Stimulated activated CD8-positive, alpha-beta memory T cell treated with anti-CD3 and anti-CD28 coated beads, Interleukin-4, amount 100 ng/mL, for 4 hours (primary cell): ENCODE measurements at regions not wholly inside any gene's neighbourhood (a gene's known extent, or its start where the extent isn't known, plus 50 kb on each side); places are given as distances from the start of the nearest gene placed in this dataset.

Experiments
- DNase-seq, 2 donors: peaks; one replicate each; pipeline ENCODE4 v3.0.0-alpha.2; 2020; ENCODE audit warnings: low read depth in 2 of 2, low spot score in 1 of 2

- DNase-seq, result no peak
Measured at GRCh38 chr12:76259106-76259505, 89.1 kb downstream of the BBS10 start.

GRCh38 chr12:76256904-76257303 is 91.3 kb downstream of the BBS10 start:
- DNase-seq, result no peak

GRCh38 chr12:76256321-76256720 is 91.9 kb downstream of the BBS10 start:
- DNase-seq, result no peak

- DNase-seq, result no peak
Measured at GRCh38 chr12:76255692-76256091, 92.5 kb downstream of the BBS10 start.

- DNase-seq, result no peak
Measured at GRCh38 chr12:76255281-76255680, 92.9 kb downstream of the BBS10 start.

GRCh38 chr12:76252031-76252430 is 96.2 kb downstream of the BBS10 start:
- DNase-seq, result no peak

GRCh38 chr12:76250256-76250655 is 98.0 kb downstream of the BBS10 start:
- DNase-seq, result no peak

GRCh38 chr12:76249501-76249900 is 98.7 kb downstream of the BBS10 start:
- DNase-seq, result no peak

- no peak for DNase-seq
Measured at GRCh38 chr12:76247992-76248391, 100.2 kb downstream of the BBS10 start.

GRCh38 chr12:76247026-76247646 is 101.1 kb downstream of the BBS10 start:
- DNase-seq, result no peak

- DNase-seq, result no peak
Measured at GRCh38 chr12:76246611-76247010, 101.6 kb downstream of the BBS10 start.

GRCh38 chr12:76244300-76244699 is 103.9 kb downstream of the BBS10 start:
- DNase-seq, result no peak

- no peak for DNase-seq
Measured at GRCh38 chr12:76242813-76243550, 105.2 kb downstream of the BBS10 start.

- no peak for DNase-seq
Measured at GRCh38 chr12:76241371-76241770, 106.8 kb downstream of the BBS10 start.

GRCh38 chr12:76240281-76240680 is 107.9 kb downstream of the BBS10 start:
- no peak for DNase-seq

- no peak for DNase-seq
Measured at GRCh38 chr12:76238688-76239087, 109.5 kb downstream of the BBS10 start.

GRCh38 chr12:76237086-76237701 is 111.0 kb downstream of the BBS10 start:
- DNase-seq, result no peak

GRCh38 chr12:76236640-76237039 is 111.6 kb downstream of the BBS10 start:
- DNase-seq, result no peak

GRCh38 chr12:76234741-76235140 is 113.5 kb downstream of the BBS10 start:
- no peak for DNase-seq

- no peak for DNase-seq
Measured at GRCh38 chr12:76232013-76232412, 116.2 kb downstream of the BBS10 start.

GRCh38 chr12:76226956-76227355 is 121.3 kb downstream of the BBS10 start:
- DNase-seq, result no peak

- no peak for DNase-seq
Measured at GRCh38 chr12:76226397-76226796, 121.8 kb downstream of the BBS10 start.
